CD4-positive, alpha-beta T cell treated with Interleukin-21 for 1 hour (primary cell): ENCODE measurements at regions not wholly inside any gene's neighbourhood (a gene's known extent, or its start where the extent isn't known, plus 50 kb on each side); places are given as distances from the start of the nearest gene placed in this dataset.

ENCODE experiments used
- DNase-seq: peaks from one replicate; pipeline ENCODE4 v3.0.0-alpha.2; 2020

- no peak for DNase-seq
These were observed 183.7 kb upstream of the NAALADL2 start for GRCh38 chr3:174675406-174675805.

- DNase-seq: no peak
These were observed 177.3 kb upstream of the NAALADL2 start for GRCh38 chr3:174681784-174682183.

- no peak for DNase-seq
These were observed 173.3 kb upstream of the NAALADL2 start for GRCh38 chr3:174685796-174686195.

- no peak for DNase-seq
These were observed 161.8 kb upstream of the NAALADL2 start for GRCh38 chr3:174697310-174697709.

- no peak for DNase-seq
These were observed 158.4 kb upstream of the NAALADL2 start for GRCh38 chr3:174700736-174701135.

- DNase-seq: no peak
These were observed 148.5 kb upstream of the NAALADL2 start for GRCh38 chr3:174710612-174711011.

- DNase-seq: no peak
These were observed 143.7 kb upstream of the NAALADL2 start for GRCh38 chr3:174715386-174715785.

- no peak for DNase-seq
These were observed 142.1 kb upstream of the NAALADL2 start for GRCh38 chr3:174716956-174717505.

GRCh38 chr3:174720717-174721116 is 138.4 kb upstream of the NAALADL2 start:
- DNase-seq: no peak

- DNase-seq: no peak
These were observed 133.8 kb upstream of the NAALADL2 start for GRCh38 chr3:174725303-174725702.

GRCh38 chr3:174737966-174738365 is 121.2 kb upstream of the NAALADL2 start:
- no peak for DNase-seq

GRCh38 chr3:174749143-174749542 is 110.0 kb upstream of the NAALADL2 start:
- DNase-seq: no peak

GRCh38 chr3:174755833-174756829 is 103.0 kb upstream of the NAALADL2 start:
- DNase-seq: no peak

- DNase-seq: no peak
These were observed 100.2 kb upstream of the NAALADL2 start for GRCh38 chr3:174758943-174759342.

- DNase-seq: no peak
These were observed 91.7 kb upstream of the NAALADL2 start for GRCh38 chr3:174767406-174767805.

- no peak for DNase-seq
These were observed 91.2 kb upstream of the NAALADL2 start for GRCh38 chr3:174767853-174768382.

GRCh38 chr3:174769171-174769570 is 90.0 kb upstream of the NAALADL2 start:
- DNase-seq: no peak

GRCh38 chr3:174775603-174776002 is 83.5 kb upstream of the NAALADL2 start:
- DNase-seq: no peak

- DNase-seq: no peak
These were observed 83.0 kb upstream of the NAALADL2 start for GRCh38 chr3:174776123-174776522.

GRCh38 chr3:174776636-174777035 is 82.5 kb upstream of the NAALADL2 start:
- no peak for DNase-seq

- no peak for DNase-seq
These were observed 81.3 kb upstream of the NAALADL2 start for GRCh38 chr3:174777813-174778212.

- DNase-seq: no peak
These were observed 75.6 kb upstream of the NAALADL2 start for GRCh38 chr3:174783502-174783901.

GRCh38 chr3:174784206-174784934 is 74.8 kb upstream of the NAALADL2 start:
- no peak for DNase-seq
